Occipital lobe (tissue), 1 donor: ENCODE measurements at regions not wholly inside any gene's neighbourhood (a gene's known extent, or its start where the extent isn't known, plus 50 kb on each side); places are given as distances from the start of the nearest gene placed in this dataset.

Experiments used
- DNase-seq: peaks from one replicate; lab custom pipeline; 2025; lab: John Stamatoyannopoulos, UW

GRCh38 chr17:71320009-71320796, 800.6 kb upstream of the SOX9 start:
- no peak for DNase-seq

- DNase-seq, result no peak
Observed at GRCh38 chr17:71325117-71325516, 795.7 kb upstream of the SOX9 start.

GRCh38 chr17:71325886-71326285, 794.9 kb upstream of the SOX9 start:
- DNase-seq, result no peak

- no peak for DNase-seq
Observed at GRCh38 chr17:71327376-71328059, 793.3 kb upstream of the SOX9 start.

GRCh38 chr17:71329310-71330098, 791.3 kb upstream of the SOX9 start:
- DNase-seq, result no peak

- DNase-seq, result no peak
Observed at GRCh38 chr17:71330099-71330375, 790.8 kb upstream of the SOX9 start.

- no peak for DNase-seq
Observed at GRCh38 chr17:71331754-71332325, 789.0 kb upstream of the SOX9 start.

GRCh38 chr17:71334048-71334751, 786.6 kb upstream of the SOX9 start:
- DNase-seq, result no peak

GRCh38 chr17:71335212-71335611, 785.6 kb upstream of the SOX9 start:
- DNase-seq, result no peak

GRCh38 chr17:71337938-71338337, 782.9 kb upstream of the SOX9 start:
- DNase-seq, result no peak

- no peak for DNase-seq
Observed at GRCh38 chr17:71338396-71338795, 782.4 kb upstream of the SOX9 start.

GRCh38 chr17:71339206-71339605, 781.6 kb upstream of the SOX9 start:
- DNase-seq, result no peak

- no peak for DNase-seq
Observed at GRCh38 chr17:71342737-71343136, 778.1 kb upstream of the SOX9 start.

- DNase-seq, result no peak
Observed at GRCh38 chr17:71349908-71350600, 770.8 kb upstream of the SOX9 start.

GRCh38 chr17:71360301-71360700, 760.5 kb upstream of the SOX9 start:
- DNase-seq, result no peak

GRCh38 chr17:71361656-71362450, 759.0 kb upstream of the SOX9 start:
- no peak for DNase-seq

GRCh38 chr17:71363661-71364060, 757.2 kb upstream of the SOX9 start:
- no peak for DNase-seq

- no peak for DNase-seq
Observed at GRCh38 chr17:71371809-71372208, 749.0 kb upstream of the SOX9 start.

- no peak for DNase-seq
Observed at GRCh38 chr17:71375948-71376347, 744.9 kb upstream of the SOX9 start.

- no peak for DNase-seq
Observed at GRCh38 chr17:71376933-71377332, 743.9 kb upstream of the SOX9 start.
